GM18519 (cell line): ENCODE measurements at regions not wholly inside any gene's neighbourhood (a gene's known extent, or its start where the extent isn't known, plus 50 kb on each side); places are given as distances from the start of the nearest gene placed in this dataset.

Experiments
- ATAC-seq: cut with Tn5 transposase; IDR thresholded peaks from one replicate; pipeline ENCODE4 v1.9.1; 2021; ENCODE audit warnings: mild to moderate bottlenecking, moderate library complexity; ENCODE audit not compliant: unreplicated experiment, low FRiP score

GRCh38 chr5:14019768-14020290 lies 75.3 kb upstream of the DNAH5 start:
- ATAC-seq: no peak

GRCh38 chr5:14017904-14018303 lies 73.4 kb upstream of the DNAH5 start:
- no peak for ATAC-seq

GRCh38 chr5:14016549-14016948 lies 72.1 kb upstream of the DNAH5 start:
- no peak for ATAC-seq

- ATAC-seq: peak; percentile 93
Measured at GRCh38 chr5:14011089-14012020, 66.9 kb upstream of the DNAH5 start.

GRCh38 chr5:14009575-14009974 lies 65.1 kb upstream of the DNAH5 start:
- ATAC-seq: no peak

GRCh38 chr5:14008819-14009311 lies 64.4 kb upstream of the DNAH5 start:
- ATAC-seq: no peak

GRCh38 chr5:14006823-14007520 lies 62.5 kb upstream of the DNAH5 start:
- no peak for ATAC-seq

GRCh38 chr5:14004598-14005394 lies 60.3 kb upstream of the DNAH5 start:
- no peak for ATAC-seq

GRCh38 chr5:14003936-14004335 lies 59.4 kb upstream of the DNAH5 start:
- no peak for ATAC-seq

GRCh38 chr5:14003513-14003912 lies 59.0 kb upstream of the DNAH5 start:
- no peak for ATAC-seq

GRCh38 chr5:13998254-13998653 lies 53.8 kb upstream of the DNAH5 start:
- no peak for ATAC-seq

GRCh38 chr5:13997514-13997913 lies 53.0 kb upstream of the DNAH5 start:
- ATAC-seq: no peak

GRCh38 chr5:13994621-13995253 lies 50.2 kb upstream of the DNAH5 start:
- ATAC-seq: no peak
